Lower lobe of right lung (tissue), 2 donors: ENCODE measurements at regions not wholly inside any gene's neighbourhood (a gene's known extent, or its start where the extent isn't known, plus 50 kb on each side); places are given as distances from the start of the nearest gene placed in this dataset.
"Not testable (repeated sequence)": the region's sequence is repeated elsewhere in the genome, so short reads cannot be mapped to it uniquely, and the experiment has no call there.

Source experiments
- ATAC-seq, 2 donors: fragments of 200-7000 bp; cut with Tn5 transposase; one replicate each; pipeline ENCODE4 v1.9.1; 2020 to 2022; ENCODE audit warnings: mild to moderate bottlenecking in 2 of 2, moderate library complexity in 2 of 2
- DNase-seq: peaks from one replicate; pipeline ENCODE4 v3.0.0-alpha.2; 2020
- H3K27ac ChIP-seq: fragments of 200-600 bp; one replicate; pipeline ENCODE4 v1.8.0; 2022
- H3K27me3 ChIP-seq: fragments of 200-600 bp; one replicate; pipeline ENCODE4 v1.8.0; 2022; ENCODE audit warnings: low read depth
- H3K36me3 ChIP-seq: fragments of 200-600 bp; one replicate; pipeline ENCODE4 v1.8.0; 2022; ENCODE audit warnings: mild to moderate bottlenecking
- H3K4me1 ChIP-seq: fragments of 200-600 bp; one replicate; pipeline ENCODE4 v1.8.0; 2022
- H3K4me3 ChIP-seq: fragments of 200-600 bp; one replicate; pipeline ENCODE4 v1.8.0; 2022; ENCODE audit warnings: mild to moderate bottlenecking
- H3K9me3 ChIP-seq: fragments of 200-600 bp; one replicate; pipeline ENCODE4 v1.8.0; 2022
- intact Hi-C: fragments of 100-400 bp; cut with DNase I; formaldehyde crosslinking; loops from one replicate; pipeline ENCODE4 v1.11.0; 2022
- TF ChIP-seq, protein P1 (sequence below): fragments of 200-600 bp; IDR thresholded peaks from one replicate; pipeline ENCODE4 v1.8.0; 2022; ENCODE audit warnings: antibody characterized with exemption, mild to moderate bottlenecking
- donor health status: DM: no; HTN: yes; CAD: no; lungs with severe emphysema.

DNA sequence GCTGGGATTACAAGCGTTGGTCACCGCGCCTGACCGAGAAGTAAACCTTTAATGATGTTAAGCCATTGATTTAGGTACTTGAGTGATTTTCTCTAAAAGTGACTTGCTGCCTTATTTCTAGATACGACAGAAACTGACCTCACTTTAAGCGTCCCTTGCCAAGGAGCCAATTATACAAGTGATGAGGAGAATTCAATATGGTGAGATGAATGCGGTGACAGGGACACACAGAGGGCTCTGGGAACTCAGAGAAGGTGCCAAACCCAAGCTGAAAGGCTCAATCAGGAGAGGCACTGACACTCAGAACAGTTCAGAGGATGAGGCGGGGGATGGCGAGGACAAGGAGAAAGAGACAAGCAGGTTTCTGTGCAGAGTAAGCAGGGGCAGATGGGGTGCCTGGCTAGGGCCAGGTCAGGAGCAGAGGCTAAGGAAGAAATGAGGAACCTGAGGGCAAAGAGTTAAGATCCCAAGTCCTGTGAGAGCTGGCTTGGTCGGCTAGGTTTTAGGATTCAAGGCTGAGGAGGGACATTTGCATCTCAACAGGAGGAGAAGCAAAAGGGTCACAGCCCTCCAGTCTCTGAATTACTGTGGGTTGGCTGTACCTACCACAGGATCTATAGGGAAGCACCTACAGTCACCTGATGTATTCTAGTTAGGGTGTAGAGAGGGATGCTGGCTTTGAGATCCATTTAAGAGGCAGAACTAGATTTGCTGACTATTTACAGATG is 83.2 kb upstream of the USP24 start:
- DNase-seq (no peak), ATAC-seq (no peak)
- intact Hi-C loops = no loop called here
- TF ChIP-seq, protein P1, sequence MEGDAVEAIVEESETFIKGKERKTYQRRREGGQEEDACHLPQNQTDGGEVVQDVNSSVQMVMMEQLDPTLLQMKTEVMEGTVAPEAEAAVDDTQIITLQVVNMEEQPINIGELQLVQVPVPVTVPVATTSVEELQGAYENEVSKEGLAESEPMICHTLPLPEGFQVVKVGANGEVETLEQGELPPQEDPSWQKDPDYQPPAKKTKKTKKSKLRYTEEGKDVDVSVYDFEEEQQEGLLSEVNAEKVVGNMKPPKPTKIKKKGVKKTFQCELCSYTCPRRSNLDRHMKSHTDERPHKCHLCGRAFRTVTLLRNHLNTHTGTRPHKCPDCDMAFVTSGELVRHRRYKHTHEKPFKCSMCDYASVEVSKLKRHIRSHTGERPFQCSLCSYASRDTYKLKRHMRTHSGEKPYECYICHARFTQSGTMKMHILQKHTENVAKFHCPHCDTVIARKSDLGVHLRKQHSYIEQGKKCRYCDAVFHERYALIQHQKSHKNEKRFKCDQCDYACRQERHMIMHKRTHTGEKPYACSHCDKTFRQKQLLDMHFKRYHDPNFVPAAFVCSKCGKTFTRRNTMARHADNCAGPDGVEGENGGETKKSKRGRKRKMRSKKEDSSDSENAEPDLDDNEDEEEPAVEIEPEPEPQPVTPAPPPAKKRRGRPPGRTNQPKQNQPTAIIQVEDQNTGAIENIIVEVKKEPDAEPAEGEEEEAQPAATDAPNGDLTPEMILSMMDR = no peak
- H3K27ac ChIP-seq = no peak overlapping the region
- no peaks in the 10 kb centered on the region for H3K36me3 ChIP-seq
- H3K9me3 ChIP-seq = no peaks in the 10 kb centered on the region
- no peak overlapping the region for H3K4me3 ChIP-seq
- H3K27me3 ChIP-seq = no peaks in the 10 kb centered on the region
- H3K4me1 ChIP-seq = no peaks in the 10 kb centered on the region

DNA sequence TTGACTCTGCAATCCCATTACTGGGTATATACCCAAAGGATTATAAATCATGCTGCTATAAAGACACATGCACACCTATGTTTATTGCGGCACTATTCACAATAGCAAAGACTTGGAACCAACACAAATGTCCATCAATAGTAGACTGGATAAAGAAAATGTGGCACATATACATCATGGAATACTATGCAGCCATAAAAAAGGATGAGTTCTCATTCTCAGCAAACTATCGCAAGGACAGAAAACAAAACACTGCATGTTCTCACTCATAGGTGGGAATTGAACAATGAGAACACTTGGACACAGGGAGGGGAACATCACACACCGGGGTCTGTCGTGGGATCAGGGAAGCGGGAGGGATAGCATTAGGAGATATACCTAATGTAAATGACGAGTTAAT is 81.1 kb upstream of the USP24 start:
- H3K27me3 ChIP-seq, ATAC-seq, H3K9me3 ChIP-seq, H3K27ac ChIP-seq, intact Hi-C loops, H3K4me1 ChIP-seq, H3K4me3 ChIP-seq, DNase-seq, H3K36me3 ChIP-seq: not testable (repeated sequence)

DNA sequence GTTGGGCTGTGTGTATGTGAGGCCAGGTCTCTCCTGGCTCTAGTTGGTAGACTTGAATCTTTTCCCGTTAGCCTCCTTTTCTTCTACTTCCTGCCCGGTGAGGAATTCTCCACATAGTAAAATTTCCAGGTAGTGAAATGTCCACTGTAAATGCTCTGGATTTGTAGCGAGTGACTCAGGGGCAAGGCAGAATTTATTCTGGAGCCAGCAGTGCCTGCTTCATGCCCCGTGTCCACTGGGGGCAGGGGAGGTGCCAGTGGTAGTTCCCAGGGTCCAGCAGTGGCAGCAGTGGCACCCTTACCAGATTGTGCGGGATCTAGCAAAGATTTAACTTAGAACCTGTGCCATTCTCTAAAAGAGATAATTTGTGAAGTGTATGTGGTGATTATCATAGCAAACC is 74.5 kb upstream of the USP24 start:
- intact Hi-C loops = no loop called here
- no peak overlapping the region for H3K4me3 ChIP-seq
- TF ChIP-seq, protein P1 = no peak

DNA sequence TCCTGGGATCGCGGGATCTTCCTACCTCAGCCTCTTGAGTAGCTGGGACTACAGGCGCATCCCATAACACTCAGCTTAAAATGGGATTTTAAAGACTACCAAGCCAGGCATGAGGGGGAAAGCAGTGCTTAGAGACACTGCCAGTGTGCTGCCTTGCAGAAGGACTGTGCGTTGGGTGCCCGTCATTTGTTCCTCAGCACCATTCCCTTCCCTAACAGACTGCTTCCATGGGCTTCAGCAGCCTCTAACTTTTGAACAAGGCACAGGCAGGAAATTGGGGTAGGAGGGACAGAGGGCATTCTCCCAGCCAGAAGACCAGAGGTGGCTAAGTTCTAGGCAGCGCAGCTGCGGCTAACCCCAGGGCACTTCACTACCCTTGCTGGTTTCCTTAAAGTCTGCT is 73.9 kb upstream of the USP24 start:
- Histone ChIP-seq H3K4me3 (no peak overlapping the region), H3K27me3 (no peaks in the 10 kb centered on the region), H3K27ac (no peak overlapping the region), H3K36me3 (no peaks in the 10 kb centered on the region), H3K9me3 (no peaks in the 10 kb centered on the region), H3K4me1 (no peaks in the 10 kb centered on the region)
- DNase-seq (no peak), ATAC-seq (no peak)
- TF ChIP-seq, protein P1 = no peak
- intact Hi-C loops = no loop called here

More for the DNA sequence above, 74.5 kb upstream of the USP24 start:
- H3K27me3 ChIP-seq = no peaks in the 10 kb centered on the region
- H3K9me3 ChIP-seq = no peaks in the 10 kb centered on the region
- DNase-seq (no peak), ATAC-seq (no peak)
- H3K27ac ChIP-seq = no peak overlapping the region
- H3K36me3 ChIP-seq = no peaks in the 10 kb centered on the region
- no peaks in the 10 kb centered on the region for H3K4me1 ChIP-seq

DNA sequence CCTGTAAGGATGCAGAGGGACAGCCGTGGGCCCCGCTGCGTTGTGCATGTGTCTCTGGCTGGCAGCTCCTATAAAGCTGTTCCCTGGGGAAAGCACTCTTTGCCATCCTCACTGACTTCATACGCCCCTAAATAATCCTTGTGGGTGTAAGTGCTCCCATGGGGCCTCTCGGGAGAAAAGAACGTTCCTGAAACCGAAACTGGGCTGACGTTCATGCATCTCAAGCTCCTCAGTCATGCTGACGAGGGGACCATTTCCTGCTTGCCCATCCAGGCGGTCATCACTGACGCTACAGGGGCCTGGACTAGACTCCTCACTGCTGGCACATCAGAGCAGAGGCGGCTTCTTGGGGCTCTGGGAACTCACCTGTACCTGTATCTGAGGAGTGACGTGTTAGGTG is 73.1 kb upstream of the USP24 start:
- Histone ChIP-seq H3K4me3 (no peak overlapping the region), H3K9me3 (no peaks in the 10 kb centered on the region), H3K27ac (no peak overlapping the region), H3K27me3 (no peaks in the 10 kb centered on the region), H3K36me3 (no peaks in the 10 kb centered on the region), H3K4me1 (no peaks in the 10 kb centered on the region)
- TF ChIP-seq, protein P1 = no peak
- DNase-seq (no peak), ATAC-seq (no peak)
- intact Hi-C loops = no loop called here

DNA sequence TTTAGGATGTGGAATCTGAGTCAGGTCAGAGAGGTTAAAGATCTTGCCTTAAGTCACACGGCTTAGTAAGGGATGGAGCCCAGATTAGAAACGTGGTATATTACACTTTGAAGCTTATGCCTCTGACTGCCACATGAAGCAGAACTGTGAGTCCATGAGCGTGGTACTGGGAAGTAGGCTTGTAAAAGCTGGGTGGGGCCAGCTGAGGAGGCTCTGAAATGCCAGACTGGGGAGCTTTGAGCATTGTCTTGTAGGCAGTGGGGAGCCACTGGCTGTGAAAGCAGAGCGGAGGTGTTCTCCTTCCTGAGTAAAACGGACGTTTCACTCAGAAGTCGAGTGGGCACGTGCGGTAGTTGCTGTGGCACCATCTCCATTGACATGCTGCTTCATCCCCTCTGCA is 72.6 kb upstream of the USP24 start:
- H3K27ac ChIP-seq = no peak overlapping the region
- H3K27me3 ChIP-seq = no peaks in the 10 kb centered on the region
- no peaks in the 10 kb centered on the region for H3K4me1 ChIP-seq
- no peak for ATAC-seq
- H3K36me3 ChIP-seq = no peaks in the 10 kb centered on the region
- no peaks in the 10 kb centered on the region for H3K9me3 ChIP-seq
- H3K4me3 ChIP-seq = no peak overlapping the region
- TF ChIP-seq, protein P1 = no peak
- no peak for DNase-seq
- intact Hi-C loops = no loop called here
